Osteoblast (primary cell): ENCODE measurements at regions not wholly inside any gene's neighbourhood (a gene's known extent, or its start where the extent isn't known, plus 50 kb on each side); places are given as distances from the start of the nearest gene placed in this dataset.

ENCODE experiments used
- DNase-seq: peaks from one replicate; pipeline ENCODE4 v3.0.0; 2011; ENCODE audit warnings: low spot score, mixed read lengths; ENCODE audit not compliant: insufficient read length; ENCODE audit errors: missing footprints
- H2AFZ ChIP-seq: 2 replicates; pipeline ENCODE4 v1.6.0; 2011; ENCODE audit warnings: mild to moderate bottlenecking, low read length
- H3K27ac ChIP-seq: 2 replicates; pipeline ENCODE4 v1.5.1; 2011; ENCODE audit warnings: mild to moderate bottlenecking, low read depth, low read length, moderate library complexity
- H3K27me3 ChIP-seq: 2 replicates; pipeline ENCODE4 v1.6.0; 2012; ENCODE audit warnings: mild to moderate bottlenecking, control low read depth, inconsistent platforms, low read length, moderate library complexity; ENCODE audit not compliant: insufficient read depth
- H3K36me3 ChIP-seq: 2 replicates; pipeline ENCODE4 v1.5.1; 2011; ENCODE audit warnings: mild to moderate bottlenecking, low read length, control low read depth, moderate library complexity; ENCODE audit not compliant: insufficient read depth
- H3K4me1 ChIP-seq: 2 replicates; pipeline ENCODE4 v1.5.1; 2011; ENCODE audit warnings: mild to moderate bottlenecking, low read length, control low read depth, moderate library complexity; ENCODE audit not compliant: insufficient read depth
- H3K4me2 ChIP-seq: 2 replicates; pipeline ENCODE4 v1.6.0; 2011; ENCODE audit warnings: mild to moderate bottlenecking, low read length; ENCODE audit not compliant: insufficient read depth
- H3K4me3 ChIP-seq: fragments of 200-600 bp; sonication (generic); 3 replicates; pipeline ENCODE4 v1.5.1; 2012; ENCODE audit warnings: mild to moderate bottlenecking, low read length, inconsistent platforms; ENCODE audit not compliant: insufficient read depth
- H3K79me2 ChIP-seq: 2 replicates; pipeline ENCODE4 v1.6.0; 2012; ENCODE audit warnings: mild to moderate bottlenecking, low read length, control low read depth, inconsistent platforms; ENCODE audit not compliant: insufficient read depth
- H3K9me3 ChIP-seq: 2 replicates; pipeline ENCODE4 v1.5.1; 2011; ENCODE audit warnings: low read depth, low read length, control low read depth
- H4K20me1 ChIP-seq: 2 replicates; pipeline ENCODE4 v1.6.0; 2012; ENCODE audit warnings: mild to moderate bottlenecking, low read length, control low read depth; ENCODE audit not compliant: insufficient read depth
- TF ChIP-seq, protein P1 (sequence below): IDR thresholded peaks from 2 replicates; pipeline ENCODE4 v1.5.1; 2011; ENCODE audit warnings: mild to moderate bottlenecking, low read depth, low read length, moderate library complexity; ENCODE audit errors: extremely low read depth

DNA sequence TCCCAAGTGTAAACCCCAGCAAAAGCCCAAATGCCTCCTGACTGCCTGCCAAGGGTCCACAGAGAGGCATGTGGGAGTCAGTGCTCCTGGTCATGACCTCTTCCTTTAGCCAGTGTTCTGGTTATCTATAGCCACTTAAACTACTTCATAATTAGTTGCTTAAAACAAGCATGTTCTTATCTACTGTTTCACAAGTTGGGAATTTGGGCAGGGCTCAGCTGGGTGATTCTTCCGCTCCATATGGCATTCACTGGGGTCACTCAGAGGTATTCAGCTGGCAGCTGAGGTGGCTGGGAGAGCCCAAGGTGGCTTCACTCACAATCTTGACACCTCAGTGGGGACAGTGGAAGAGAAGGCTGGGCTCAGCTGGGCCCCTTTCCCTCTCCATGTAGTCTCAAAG lies 184.0 kb upstream of the RGS6 start:
- no peaks in the 10 kb centered on the region for H4K20me1 ChIP-seq
- H3K4me3 ChIP-seq: no peak overlapping the region
- H3K9me3 ChIP-seq: peaks cover 7% of the 10 kb centered on the region
- H3K27me3 ChIP-seq: no peaks in the 10 kb centered on the region
- H3K36me3 ChIP-seq: no peaks in the 10 kb centered on the region
- no peak overlapping the region for H2AFZ ChIP-seq
- H3K4me2 ChIP-seq: no peak overlapping the region
- H3K27ac ChIP-seq: no peak overlapping the region
- H3K4me1 ChIP-seq: peaks cover 6% of the 10 kb centered on the region
- no peak for DNase-seq
- no peaks in the 10 kb centered on the region for H3K79me2 ChIP-seq
- TF ChIP-seq, protein P1, sequence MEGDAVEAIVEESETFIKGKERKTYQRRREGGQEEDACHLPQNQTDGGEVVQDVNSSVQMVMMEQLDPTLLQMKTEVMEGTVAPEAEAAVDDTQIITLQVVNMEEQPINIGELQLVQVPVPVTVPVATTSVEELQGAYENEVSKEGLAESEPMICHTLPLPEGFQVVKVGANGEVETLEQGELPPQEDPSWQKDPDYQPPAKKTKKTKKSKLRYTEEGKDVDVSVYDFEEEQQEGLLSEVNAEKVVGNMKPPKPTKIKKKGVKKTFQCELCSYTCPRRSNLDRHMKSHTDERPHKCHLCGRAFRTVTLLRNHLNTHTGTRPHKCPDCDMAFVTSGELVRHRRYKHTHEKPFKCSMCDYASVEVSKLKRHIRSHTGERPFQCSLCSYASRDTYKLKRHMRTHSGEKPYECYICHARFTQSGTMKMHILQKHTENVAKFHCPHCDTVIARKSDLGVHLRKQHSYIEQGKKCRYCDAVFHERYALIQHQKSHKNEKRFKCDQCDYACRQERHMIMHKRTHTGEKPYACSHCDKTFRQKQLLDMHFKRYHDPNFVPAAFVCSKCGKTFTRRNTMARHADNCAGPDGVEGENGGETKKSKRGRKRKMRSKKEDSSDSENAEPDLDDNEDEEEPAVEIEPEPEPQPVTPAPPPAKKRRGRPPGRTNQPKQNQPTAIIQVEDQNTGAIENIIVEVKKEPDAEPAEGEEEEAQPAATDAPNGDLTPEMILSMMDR: no peak

DNA sequence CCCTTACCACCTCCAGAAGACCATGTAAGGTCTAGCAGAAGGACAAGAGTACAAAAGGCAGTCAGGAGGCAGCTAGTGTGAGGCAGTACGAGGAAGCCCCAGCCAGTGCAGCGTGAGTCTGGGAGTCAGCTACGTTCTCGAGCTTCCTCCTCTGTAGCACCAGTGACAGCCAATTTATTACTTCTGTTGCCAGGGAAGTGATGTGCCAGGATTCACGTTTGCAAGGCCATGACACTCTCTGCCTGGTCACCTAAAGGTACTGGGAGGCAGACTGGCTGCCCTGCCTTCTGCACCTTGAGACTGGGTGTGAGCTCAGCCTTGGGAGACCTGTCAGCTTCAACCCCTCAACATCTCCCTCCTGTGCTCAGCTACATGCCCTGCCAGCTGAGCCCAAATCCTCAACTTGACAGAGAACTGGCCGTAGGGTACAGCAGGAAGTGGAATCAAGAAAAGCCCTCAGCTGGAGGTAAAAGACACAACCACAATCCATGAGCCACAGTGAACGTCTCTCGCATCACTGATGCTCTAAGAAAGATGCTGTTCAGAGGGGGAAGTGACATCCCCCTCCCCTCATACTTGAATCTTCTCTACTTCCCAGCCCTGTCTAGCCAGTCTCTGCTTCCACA lies 182.5 kb upstream of the RGS6 start:
- no peaks in the 10 kb centered on the region for H3K79me2 ChIP-seq
- H2AFZ ChIP-seq: no peak overlapping the region
- H3K4me1 ChIP-seq: peaks cover 10% of the 10 kb centered on the region
- no peaks in the 10 kb centered on the region for H4K20me1 ChIP-seq
- no peak overlapping the region for H3K4me3 ChIP-seq
- DNase-seq: no peak
- H3K4me2 ChIP-seq: no peak overlapping the region
- H3K9me3 ChIP-seq: peaks cover 7% of the 10 kb centered on the region
- TF ChIP-seq, protein P1: no peak
- no peaks in the 10 kb centered on the region for H3K36me3 ChIP-seq
- H3K27me3 ChIP-seq: no peaks in the 10 kb centered on the region
- no peak overlapping the region for H3K27ac ChIP-seq

DNA sequence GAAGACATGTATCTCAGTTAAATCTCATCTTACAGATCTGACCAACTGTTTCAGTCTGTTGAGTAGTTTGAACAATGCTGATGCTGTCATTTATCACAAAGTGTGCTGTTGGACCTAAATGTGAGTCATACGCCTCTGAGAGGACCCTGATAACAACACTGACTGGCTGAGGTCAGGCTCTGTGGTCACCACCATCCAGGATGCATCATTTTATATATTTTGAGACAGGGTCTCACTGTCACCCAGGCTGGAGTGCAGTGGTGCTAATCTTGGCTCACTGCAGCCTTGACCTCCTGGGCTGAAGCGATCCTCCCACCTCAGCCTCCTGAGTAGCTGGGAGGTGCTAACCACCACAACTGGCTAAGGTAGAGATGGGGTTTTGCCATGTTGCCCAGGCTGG lies 181.0 kb upstream of the RGS6 start:
- no peak for DNase-seq
- no peaks in the 10 kb centered on the region for H3K36me3 ChIP-seq
- no peaks in the 10 kb centered on the region for H3K79me2 ChIP-seq
- H3K27me3 ChIP-seq: no peaks in the 10 kb centered on the region
- H2AFZ ChIP-seq: no peak overlapping the region
- H4K20me1 ChIP-seq: no peaks in the 10 kb centered on the region
- H3K4me3 ChIP-seq: no peak overlapping the region
- peaks cover 10% of the 10 kb centered on the region for H3K4me1 ChIP-seq
- H3K9me3 ChIP-seq: peaks cover 7% of the 10 kb centered on the region
- H3K4me2 ChIP-seq: no peak overlapping the region
- TF ChIP-seq, protein P1: no peak
- H3K27ac ChIP-seq: no peak overlapping the region

DNA sequence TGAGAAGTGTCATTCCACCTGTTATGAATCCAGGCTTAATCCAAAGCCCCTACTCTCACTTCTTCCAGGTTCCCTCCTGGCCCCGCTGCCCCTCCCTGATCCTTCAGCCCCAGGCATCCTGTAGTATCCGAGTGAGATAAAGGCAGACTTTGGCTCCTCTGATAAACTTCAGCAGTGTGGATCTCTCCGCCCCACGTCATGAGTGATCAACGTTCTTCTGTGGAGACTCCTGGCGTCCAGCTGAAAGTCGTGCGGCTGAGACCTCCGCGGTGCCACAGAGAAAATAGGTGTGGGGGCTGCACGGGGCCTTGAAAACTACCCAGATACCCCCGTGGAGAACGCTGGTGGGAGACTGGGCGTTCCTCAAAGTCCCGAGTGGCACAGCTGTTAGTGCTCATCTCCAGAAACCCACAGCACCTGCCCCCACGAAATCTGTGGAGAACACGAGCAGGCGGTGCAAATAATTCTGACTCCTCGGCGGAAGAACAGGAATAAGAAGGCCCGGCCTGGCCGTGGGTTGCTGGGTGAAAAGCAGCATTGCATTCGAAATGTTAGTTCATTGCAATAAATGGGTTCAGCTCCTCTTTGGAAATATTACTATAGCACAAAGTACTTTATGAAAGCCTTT lies 180.0 kb upstream of the RGS6 start:
- TF ChIP-seq, protein P1: no peak
- Histone ChIP-seq H3K27me3 (no peaks in the 10 kb centered on the region), H3K4me3 (no peak overlapping the region), H4K20me1 (no peaks in the 10 kb centered on the region), H3K4me1 (peaks cover 10% of the 10 kb centered on the region), H3K9me3 (peaks cover 7% of the 10 kb centered on the region), H3K27ac (no peak overlapping the region), H3K79me2 (no peaks in the 10 kb centered on the region), H2AFZ (peak overlapping the region; percentile 67), H3K36me3 (no peaks in the 10 kb centered on the region), H3K4me2 (peak overlapping the region; percentile 80)
- DNase-seq: no peak
